ENCODE measurements at regions not wholly inside any gene's neighbourhood (a gene's known extent, or its start where the extent isn't known, plus 50 kb on each side); places are given as distances from the start of the nearest gene placed in this dataset.

DNA sequence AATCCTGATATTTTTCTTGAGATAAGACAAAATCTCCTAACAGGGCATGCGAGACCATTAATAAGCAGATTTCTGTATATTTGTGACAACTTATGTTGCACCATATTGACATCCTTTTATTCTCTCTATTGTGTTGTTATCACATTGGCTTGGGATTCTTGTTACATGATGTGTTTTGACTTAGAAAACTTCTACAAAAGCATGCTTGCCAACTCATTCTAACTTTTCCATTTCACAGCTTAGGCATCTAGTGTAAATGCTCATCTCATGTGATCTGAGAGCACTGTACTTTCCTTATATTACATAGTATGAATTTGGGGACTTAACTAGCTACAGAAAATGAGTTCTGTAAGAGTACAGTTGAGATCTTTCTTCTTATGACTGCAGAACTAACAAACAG lies 1040.7 kb upstream of the ADGRB3 start:
- Histone ChIP-seq H3K36me3 (ENCODE audit: control insufficient read depth in 2 of 2, insufficient read depth in 2 of 2, low read length in 1 of 2) (no peaks in the 10 kb centered on the region), H3K27ac (ENCODE audit: low read depth in 2 of 2, low read length in 1 of 2) (no peak overlapping the region), H3K4me1 (ENCODE audit: control insufficient read depth in 2 of 2, insufficient read depth in 2 of 2, low read length in 1 of 2) (no peaks in the 10 kb centered on the region), H3K4me3 (ENCODE audit: low read depth in 1 of 2, low read length in 2 of 2) (no peak overlapping the region), H3K9me3 (ENCODE audit: control insufficient read depth in 2 of 2, insufficient read depth in 1 of 2, low read depth in 1 of 2, low read length in 1 of 2) (no peaks in the 10 kb centered on the region), H3K27me3 (ENCODE audit: control insufficient read depth in 1 of 2, insufficient read depth in 2 of 2, low read length in 2 of 2) (no peaks in the 10 kb centered on the region)
- 84 to 95% methylated on average over 1 of the region's 1 CpG for WGBS, 2 donors

DNA sequence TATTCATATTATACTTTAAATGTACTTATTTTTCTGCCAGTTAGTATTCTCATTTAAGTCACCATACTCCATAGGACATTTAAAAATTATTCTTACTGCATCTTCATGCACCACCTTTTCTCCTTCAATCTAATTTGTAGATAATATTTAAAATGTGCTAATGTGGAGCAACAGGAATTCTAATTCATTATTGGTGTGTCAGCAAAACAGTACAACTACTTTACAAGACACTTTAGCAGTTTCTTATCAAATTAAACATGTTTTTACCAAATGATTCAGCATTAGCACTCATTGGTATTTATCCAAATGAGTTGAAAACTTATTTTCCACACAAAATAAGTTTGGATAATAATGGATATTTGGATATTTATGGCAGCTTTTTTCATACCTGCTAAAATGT lies 1041.8 kb upstream of the ADGRB3 start:
- Histone ChIP-seq H3K4me1 (ENCODE audit: control insufficient read depth in 2 of 2, insufficient read depth in 2 of 2, low read length in 1 of 2) (no peaks in the 10 kb centered on the region), H3K9me3 (ENCODE audit: control insufficient read depth in 2 of 2, insufficient read depth in 1 of 2, low read depth in 1 of 2, low read length in 1 of 2) (no peaks in the 10 kb centered on the region), H3K27ac (ENCODE audit: low read depth in 2 of 2, low read length in 1 of 2) (no peak overlapping the region), H3K4me3 (ENCODE audit: low read depth in 1 of 2, low read length in 2 of 2) (no peak overlapping the region), H3K27me3 (ENCODE audit: control insufficient read depth in 1 of 2, insufficient read depth in 2 of 2, low read length in 2 of 2) (no peaks in the 10 kb centered on the region), H3K36me3 (ENCODE audit: control insufficient read depth in 2 of 2, insufficient read depth in 2 of 2, low read length in 1 of 2) (no peaks in the 10 kb centered on the region)

DNA sequence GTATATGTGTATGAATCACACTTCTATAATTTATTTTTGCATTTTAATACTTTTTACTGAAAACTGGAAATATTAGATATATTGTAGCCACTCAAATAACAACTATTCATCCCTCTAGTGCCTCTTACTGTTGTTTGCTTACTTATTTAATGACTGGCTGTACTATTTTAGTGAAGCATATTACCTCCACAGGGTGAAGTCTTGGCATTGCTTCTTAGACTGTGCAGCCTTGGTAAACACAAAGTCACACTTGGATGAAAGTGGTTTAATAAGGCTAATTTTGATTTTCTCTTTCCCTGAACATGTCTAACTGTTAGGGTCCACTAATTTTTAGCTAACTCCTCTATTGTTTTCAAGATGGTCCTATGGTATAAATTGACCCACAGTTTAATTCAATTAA lies 1043.2 kb upstream of the ADGRB3 start:
- Histone ChIP-seq H3K4me1 (ENCODE audit: control insufficient read depth in 2 of 2, insufficient read depth in 2 of 2, low read length in 1 of 2) (no peaks in the 10 kb centered on the region), H3K4me3 (ENCODE audit: low read depth in 1 of 2, low read length in 2 of 2) (no peak overlapping the region), H3K9me3 (ENCODE audit: control insufficient read depth in 2 of 2, insufficient read depth in 1 of 2, low read depth in 1 of 2, low read length in 1 of 2) (no peaks in the 10 kb centered on the region), H3K27me3 (ENCODE audit: control insufficient read depth in 1 of 2, insufficient read depth in 2 of 2, low read length in 2 of 2) (no peaks in the 10 kb centered on the region), H3K27ac (ENCODE audit: low read depth in 2 of 2, low read length in 1 of 2) (no peak overlapping the region), H3K36me3 (ENCODE audit: control insufficient read depth in 2 of 2, insufficient read depth in 2 of 2, low read length in 1 of 2) (no peaks in the 10 kb centered on the region)

DNA sequence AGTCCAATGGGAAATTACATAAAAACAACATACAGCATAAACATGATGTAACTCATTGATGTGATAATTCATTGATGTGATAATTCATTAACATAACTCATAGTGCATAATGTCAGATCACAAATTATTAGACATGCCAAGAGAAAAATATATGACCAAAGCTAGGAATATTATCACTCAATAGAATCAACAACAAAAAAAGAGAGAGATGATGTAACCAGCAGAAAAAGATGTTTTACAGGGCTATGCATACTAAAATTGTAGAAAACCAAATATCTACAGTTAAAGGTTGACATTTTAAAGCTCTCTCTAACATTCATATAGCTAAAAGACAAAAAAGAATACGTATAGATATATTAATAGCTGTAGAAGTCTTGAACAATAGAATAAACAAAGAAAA lies 1067.2 kb upstream of the ADGRB3 start:
- Histone ChIP-seq H3K27me3 (ENCODE audit: control insufficient read depth in 1 of 2, insufficient read depth in 2 of 2, low read length in 2 of 2) (no peaks in the 10 kb centered on the region), H3K4me3 (ENCODE audit: low read depth in 1 of 2, low read length in 2 of 2) (no peak overlapping the region), H3K4me1 (ENCODE audit: control insufficient read depth in 2 of 2, insufficient read depth in 2 of 2, low read length in 1 of 2) (no peaks in the 10 kb centered on the region), H3K36me3 (ENCODE audit: control insufficient read depth in 2 of 2, insufficient read depth in 2 of 2, low read length in 1 of 2) (no peaks in the 10 kb centered on the region), H3K9me3 (ENCODE audit: control insufficient read depth in 2 of 2, insufficient read depth in 1 of 2, low read depth in 1 of 2, low read length in 1 of 2) (no peaks in the 10 kb centered on the region), H3K27ac (ENCODE audit: low read depth in 2 of 2, low read length in 1 of 2) (no peak overlapping the region)
- WGBS, 2 donors, result 79 to 82% methylated on average over 1 of the region's 1 CpG

DNA sequence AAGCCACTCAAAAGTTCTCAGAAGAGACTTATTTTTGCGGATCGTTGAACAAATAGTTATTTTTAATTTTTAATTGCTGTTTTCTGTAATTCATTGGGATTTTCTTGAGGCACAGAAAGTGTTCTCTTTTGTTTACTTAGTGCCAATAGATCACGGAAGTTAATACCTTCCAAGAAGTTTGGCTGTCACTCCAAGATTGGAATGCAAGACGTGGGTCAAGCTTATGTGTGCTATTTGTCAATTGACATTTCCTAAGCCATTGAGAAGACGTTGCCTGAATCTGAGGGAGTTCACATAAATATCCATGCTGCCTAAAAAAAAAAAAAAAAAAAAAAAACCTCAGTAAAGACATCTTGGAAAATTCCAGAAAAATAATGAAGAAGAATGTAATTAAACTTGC lies 1071.4 kb upstream of the ADGRB3 start:
- Histone ChIP-seq H3K4me3 (ENCODE audit: low read depth in 1 of 2, low read length in 2 of 2) (no peak overlapping the region), H3K36me3 (ENCODE audit: control insufficient read depth in 2 of 2, insufficient read depth in 2 of 2, low read length in 1 of 2) (no peaks in the 10 kb centered on the region), H3K4me1 (ENCODE audit: control insufficient read depth in 2 of 2, insufficient read depth in 2 of 2, low read length in 1 of 2) (no peaks in the 10 kb centered on the region), H3K27me3 (ENCODE audit: control insufficient read depth in 1 of 2, insufficient read depth in 2 of 2, low read length in 2 of 2) (no peaks in the 10 kb centered on the region), H3K27ac (ENCODE audit: low read depth in 2 of 2, low read length in 1 of 2) (no peak overlapping the region), H3K9me3 (ENCODE audit: control insufficient read depth in 2 of 2, insufficient read depth in 1 of 2, low read depth in 1 of 2, low read length in 1 of 2) (peaks cover 2 to 5% of the 10 kb centered on the region in 2 donors)
- WGBS, 2 donors, result 57 to 63% methylated on average over 5 of the region's 5 CpGs

DNA sequence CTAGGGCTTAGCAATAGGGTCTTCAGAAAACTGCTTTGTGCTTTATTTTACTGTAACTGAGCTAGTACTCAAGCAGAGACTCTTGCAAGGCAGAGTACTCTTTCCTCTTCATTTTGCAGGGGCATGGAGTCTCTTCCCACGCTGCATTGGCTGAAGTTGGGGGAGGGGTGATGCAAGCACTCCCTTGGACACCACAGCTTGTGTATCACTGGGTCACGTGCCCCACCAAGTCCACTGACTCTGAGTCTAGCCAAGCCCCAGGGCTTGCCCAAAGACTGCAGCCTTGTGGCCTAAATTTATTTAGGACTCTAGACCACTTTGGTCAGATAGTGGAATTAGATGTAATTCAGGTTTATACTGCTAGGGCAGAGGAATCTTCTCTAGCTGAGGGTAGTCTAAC lies 1075.0 kb upstream of the ADGRB3 start:
- no peaks in the 10 kb centered on the region for H3K36me3 ChIP-seq (ENCODE audit: control insufficient read depth in 2 of 2, insufficient read depth in 2 of 2, low read length in 1 of 2)
- 63 to 66% methylated on average over 2 of the region's 2 CpGs for WGBS, 2 donors
- H3K27ac ChIP-seq (ENCODE audit: low read depth in 2 of 2, low read length in 1 of 2), result no peak overlapping the region
- no peaks in the 10 kb centered on the region for H3K4me1 ChIP-seq (ENCODE audit: control insufficient read depth in 2 of 2, insufficient read depth in 2 of 2, low read length in 1 of 2)
- H3K9me3 ChIP-seq (ENCODE audit: control insufficient read depth in 2 of 2, insufficient read depth in 1 of 2, low read depth in 1 of 2, low read length in 1 of 2), result peaks cover 2 to 11% of the 10 kb centered on the region in 2 donors
- no peak overlapping the region for H3K4me3 ChIP-seq (ENCODE audit: low read depth in 1 of 2, low read length in 2 of 2)
- no peaks in the 10 kb centered on the region for H3K27me3 ChIP-seq (ENCODE audit: control insufficient read depth in 1 of 2, insufficient read depth in 2 of 2, low read length in 2 of 2)

DNA sequence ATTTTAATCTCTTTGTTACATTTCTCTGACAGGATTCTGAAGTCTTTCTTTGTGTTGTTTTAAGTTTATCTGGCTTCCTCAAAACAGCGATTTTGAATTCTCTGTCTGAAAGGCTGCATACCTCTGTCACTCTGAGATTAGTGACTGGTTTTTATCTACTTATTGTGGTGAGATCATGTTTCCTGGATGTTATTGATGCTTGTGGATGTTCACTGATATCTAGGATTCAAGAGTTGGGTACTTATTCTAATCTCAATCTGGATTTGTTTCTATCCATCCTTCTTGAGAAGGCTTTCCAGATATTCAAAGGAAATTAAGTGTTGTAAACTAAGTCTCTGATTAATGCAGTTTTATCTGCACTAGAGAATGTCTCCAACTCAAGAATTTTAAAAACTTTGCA lies 1076.1 kb upstream of the ADGRB3 start:
- no peak overlapping the region for H3K4me3 ChIP-seq (ENCODE audit: low read depth in 1 of 2, low read length in 2 of 2)
- no peaks in the 10 kb centered on the region for H3K27me3 ChIP-seq (ENCODE audit: control insufficient read depth in 1 of 2, insufficient read depth in 2 of 2, low read length in 2 of 2)
- H3K36me3 ChIP-seq (ENCODE audit: control insufficient read depth in 2 of 2, insufficient read depth in 2 of 2, low read length in 1 of 2), result no peaks in the 10 kb centered on the region
- no peaks in the 10 kb centered on the region for H3K4me1 ChIP-seq (ENCODE audit: control insufficient read depth in 2 of 2, insufficient read depth in 2 of 2, low read length in 1 of 2)
- WGBS, 2 donors, result 59 to 64% methylated on average over 1 of the region's 1 CpG
- peaks cover 2 to 11% of the 10 kb centered on the region in 2 donors for H3K9me3 ChIP-seq (ENCODE audit: control insufficient read depth in 2 of 2, insufficient read depth in 1 of 2, low read depth in 1 of 2, low read length in 1 of 2)
- H3K27ac ChIP-seq (ENCODE audit: low read depth in 2 of 2, low read length in 1 of 2), result no peak overlapping the region

DNA sequence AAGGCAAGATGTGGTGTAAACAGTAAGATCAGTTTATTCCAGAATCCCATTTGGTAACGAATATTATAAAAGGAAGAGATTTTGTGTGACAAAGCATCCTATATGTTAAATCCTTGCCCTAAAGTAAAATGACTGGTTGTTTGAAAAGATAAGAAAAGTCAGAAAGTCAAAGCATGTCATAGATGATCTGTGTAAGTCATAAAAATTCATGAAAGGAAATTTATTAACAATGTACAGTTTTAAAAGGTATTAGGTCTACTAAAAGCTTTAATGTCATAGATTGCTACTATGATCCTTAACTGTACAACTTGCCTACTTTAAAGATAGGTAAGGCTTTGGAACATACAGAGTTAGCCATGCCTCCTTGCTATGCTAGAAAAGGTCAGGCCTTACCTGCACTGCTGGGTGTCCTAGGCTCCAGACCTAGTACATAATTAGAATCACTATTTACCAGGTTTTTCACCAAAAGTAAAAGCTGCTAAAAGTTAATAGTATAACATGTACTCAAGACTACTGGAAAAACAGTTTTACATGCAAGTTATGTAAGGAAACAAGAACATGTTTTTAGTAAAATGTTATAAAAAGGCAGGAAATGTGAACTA lies 1090.1 kb upstream of the ADGRB3 start:
- Histone ChIP-seq H3K27me3 (ENCODE audit: control insufficient read depth in 1 of 2, insufficient read depth in 2 of 2, low read length in 2 of 2) (no peaks in the 10 kb centered on the region), H3K4me3 (ENCODE audit: low read depth in 1 of 2, low read length in 2 of 2) (no peak overlapping the region), H3K36me3 (ENCODE audit: control insufficient read depth in 2 of 2, insufficient read depth in 2 of 2, low read length in 1 of 2) (no peaks in the 10 kb centered on the region), H3K9me3 (ENCODE audit: control insufficient read depth in 2 of 2, insufficient read depth in 1 of 2, low read depth in 1 of 2, low read length in 1 of 2) (peaks cover 0 to 5% of the 10 kb centered on the region in 2 donors), H3K27ac (ENCODE audit: low read depth in 2 of 2, low read length in 1 of 2) (no peak overlapping the region), H3K4me1 (ENCODE audit: control insufficient read depth in 2 of 2, insufficient read depth in 2 of 2, low read length in 1 of 2) (no peaks in the 10 kb centered on the region)
- 71 to 72% methylated on average over 1 of the region's 1 CpG for WGBS, 2 donors

DNA sequence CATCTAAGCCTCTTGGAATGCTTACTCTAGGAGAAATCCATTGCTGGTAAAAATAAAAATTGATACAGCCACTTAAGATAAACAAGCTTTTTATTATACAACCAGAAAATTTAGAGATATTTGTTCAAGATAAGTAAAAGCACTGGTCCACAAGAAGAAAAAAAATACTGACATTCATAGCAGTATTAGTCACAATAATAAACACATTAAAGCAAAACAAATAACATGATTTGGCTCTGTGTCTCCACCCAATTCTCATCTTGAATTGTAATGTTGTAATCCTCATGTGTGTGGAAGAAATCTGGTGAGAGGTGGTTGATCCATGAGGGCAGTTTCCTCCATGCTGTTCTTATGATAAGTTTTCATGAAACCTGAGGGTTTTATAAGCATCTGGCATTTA lies 1093.5 kb upstream of the ADGRB3 start:
- peaks cover 3 to 9% of the 10 kb centered on the region in 2 donors for H3K9me3 ChIP-seq (ENCODE audit: control insufficient read depth in 2 of 2, insufficient read depth in 1 of 2, low read depth in 1 of 2, low read length in 1 of 2)
- H3K4me1 ChIP-seq (ENCODE audit: control insufficient read depth in 2 of 2, insufficient read depth in 2 of 2, low read length in 1 of 2), result no peaks in the 10 kb centered on the region
- no peaks in the 10 kb centered on the region for H3K36me3 ChIP-seq (ENCODE audit: control insufficient read depth in 2 of 2, insufficient read depth in 2 of 2, low read length in 1 of 2)
- no peaks in the 10 kb centered on the region for H3K27me3 ChIP-seq (ENCODE audit: control insufficient read depth in 1 of 2, insufficient read depth in 2 of 2, low read length in 2 of 2)
- H3K4me3 ChIP-seq (ENCODE audit: low read depth in 1 of 2, low read length in 2 of 2), result no peak overlapping the region
- H3K27ac ChIP-seq (ENCODE audit: low read depth in 2 of 2, low read length in 1 of 2), result no peak overlapping the region

DNA sequence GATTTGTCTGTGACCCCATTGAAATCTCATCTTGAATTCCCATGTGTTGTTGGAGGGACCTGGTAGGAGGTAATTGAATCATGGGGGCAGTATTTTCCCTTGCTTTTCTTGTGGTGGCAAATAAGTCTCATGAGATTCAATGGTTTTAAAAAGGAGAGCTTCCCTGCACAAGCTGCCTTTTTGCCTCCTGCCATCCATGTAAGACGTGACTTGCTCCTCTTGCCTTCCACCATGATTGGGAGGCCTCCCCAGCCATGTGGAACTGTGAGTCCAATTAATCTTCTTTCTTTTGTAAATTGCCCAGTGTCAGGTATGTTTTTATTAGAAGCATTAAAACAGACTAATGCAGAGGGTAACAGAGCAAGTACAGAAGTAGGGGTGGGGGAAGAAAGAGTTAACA lies 1097.0 kb upstream of the ADGRB3 start:
- Histone ChIP-seq H3K36me3 (ENCODE audit: control insufficient read depth in 2 of 2, insufficient read depth in 2 of 2, low read length in 1 of 2) (no peaks in the 10 kb centered on the region), H3K27me3 (ENCODE audit: control insufficient read depth in 1 of 2, insufficient read depth in 2 of 2, low read length in 2 of 2) (no peaks in the 10 kb centered on the region), H3K4me1 (ENCODE audit: control insufficient read depth in 2 of 2, insufficient read depth in 2 of 2, low read length in 1 of 2) (no peaks in the 10 kb centered on the region), H3K9me3 (ENCODE audit: control insufficient read depth in 2 of 2, insufficient read depth in 1 of 2, low read depth in 1 of 2, low read length in 1 of 2) (peaks cover 3 to 7% of the 10 kb centered on the region in 2 donors), H3K27ac (ENCODE audit: low read depth in 2 of 2, low read length in 1 of 2) (no peak overlapping the region), H3K4me3 (ENCODE audit: low read depth in 1 of 2, low read length in 2 of 2) (no peak overlapping the region)
- WGBS, 2 donors, result 63 to 74% methylated on average over 1 of the region's 1 CpG

Data from esophagus (tissue), 2 donors.